ENCODE measurements at regions not wholly inside any gene's neighbourhood (a gene's known extent, or its start where the extent isn't known, plus 50 kb on each side); places are given as distances from the start of the nearest gene placed in this dataset.

DNA sequence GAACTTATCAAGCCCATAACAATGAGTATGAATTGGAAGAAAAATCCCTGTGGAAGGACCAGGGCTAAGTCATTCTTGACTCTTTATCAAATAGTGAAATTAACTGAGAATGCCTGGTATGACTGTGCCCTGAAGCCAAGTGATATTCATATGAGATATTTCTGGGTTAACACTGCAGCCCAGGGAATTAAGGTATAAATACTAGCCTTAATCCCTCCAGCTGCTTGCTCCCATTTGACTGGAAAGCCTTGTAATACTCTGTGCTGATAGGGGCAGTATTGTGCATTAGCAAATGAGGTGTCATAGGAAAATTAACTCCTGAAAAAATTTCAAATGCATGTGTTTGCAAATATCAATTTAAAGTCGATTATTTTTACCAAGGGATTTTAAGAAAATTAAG lies 568.8 kb downstream of the LMO4 start:
- DNase-seq = no peak

GRCh38 chr1:87898431-87898830 lies 569.8 kb downstream of the LMO4 start:
- no peak for DNase-seq

GRCh38 chr1:87899017-87899416 lies 570.3 kb downstream of the LMO4 start:
- no peak for DNase-seq

DNA sequence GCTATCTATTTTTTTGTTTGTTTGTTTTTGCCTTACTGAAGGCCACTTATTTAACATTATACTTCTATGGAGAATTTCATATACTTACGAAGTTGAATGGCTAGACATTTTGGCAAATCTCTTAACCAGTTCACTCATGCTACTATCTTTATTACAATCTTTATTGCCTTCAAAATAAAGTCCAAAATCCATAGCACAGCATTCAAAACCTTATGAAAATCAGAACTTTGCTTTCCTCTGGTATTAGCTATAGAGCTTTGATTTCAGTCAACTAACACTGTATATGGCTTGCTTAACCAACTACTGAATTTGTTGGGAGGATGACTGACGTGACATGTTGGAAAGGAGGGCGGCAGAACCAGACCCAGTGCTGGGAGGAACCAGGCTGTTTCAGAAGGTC lies 571.1 kb downstream of the LMO4 start:
- no peak for DNase-seq

DNA sequence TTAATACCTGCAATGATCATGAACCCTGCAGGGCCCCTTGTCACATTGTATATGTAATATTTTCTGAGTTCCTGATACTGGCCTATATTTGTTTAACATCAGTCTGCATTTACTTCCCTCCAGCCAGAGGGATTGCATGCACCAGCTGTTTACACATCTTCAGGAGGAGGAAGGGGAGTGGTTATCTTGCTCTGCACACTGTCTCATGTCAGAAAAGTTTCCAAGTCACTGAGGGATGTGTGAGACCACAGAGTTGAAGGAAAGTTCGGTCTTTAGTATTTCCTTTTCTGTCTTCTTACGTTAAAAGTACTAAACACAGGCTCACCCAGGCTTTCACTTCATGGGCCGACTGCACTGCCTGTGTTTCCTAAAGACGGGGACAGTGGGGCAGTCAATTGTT lies 574.1 kb downstream of the LMO4 start:
- no peak for DNase-seq

DNA sequence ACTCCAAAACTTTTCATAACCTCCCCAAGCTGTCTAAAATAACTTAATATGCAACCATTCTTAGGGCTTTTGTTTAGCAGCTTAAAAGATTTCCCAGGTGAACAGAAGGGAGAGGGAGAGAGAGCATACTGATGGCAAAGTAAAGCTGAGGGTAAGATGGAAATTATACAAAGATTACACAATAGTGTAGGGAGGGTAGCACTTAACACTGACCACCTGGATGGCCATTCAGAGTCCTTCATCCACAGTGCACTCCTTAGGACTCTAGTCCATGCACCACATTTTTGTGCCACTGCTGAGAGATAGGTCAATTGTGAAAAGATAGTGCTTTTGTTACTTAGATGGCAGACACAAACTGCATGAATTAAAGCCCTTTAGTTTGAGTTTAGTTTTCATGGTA lies 574.6 kb downstream of the LMO4 start:
- no peak for DNase-seq

GRCh38 chr1:87904651-87905050 lies 576.0 kb downstream of the LMO4 start:
- no peak for DNase-seq

DNA sequence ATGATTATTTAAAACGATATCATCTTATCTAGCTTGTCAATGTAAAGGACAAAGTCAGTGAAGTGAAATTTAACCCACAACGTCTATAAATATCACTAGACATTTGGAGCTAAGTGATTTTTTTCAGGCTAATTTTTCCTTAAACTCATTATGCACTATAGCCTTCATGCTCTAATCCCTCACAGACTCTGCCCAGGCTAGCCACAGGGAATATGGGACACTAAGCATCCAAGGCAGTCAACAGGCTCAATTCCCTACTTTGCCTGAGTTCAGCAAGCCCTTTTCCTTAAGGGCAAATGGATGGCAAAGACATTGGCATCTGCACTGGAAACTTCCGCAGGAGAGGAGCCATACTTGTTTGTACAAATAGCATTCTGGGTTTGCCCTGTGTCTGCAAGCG lies 577.0 kb downstream of the LMO4 start:
- no peak for DNase-seq

DNA sequence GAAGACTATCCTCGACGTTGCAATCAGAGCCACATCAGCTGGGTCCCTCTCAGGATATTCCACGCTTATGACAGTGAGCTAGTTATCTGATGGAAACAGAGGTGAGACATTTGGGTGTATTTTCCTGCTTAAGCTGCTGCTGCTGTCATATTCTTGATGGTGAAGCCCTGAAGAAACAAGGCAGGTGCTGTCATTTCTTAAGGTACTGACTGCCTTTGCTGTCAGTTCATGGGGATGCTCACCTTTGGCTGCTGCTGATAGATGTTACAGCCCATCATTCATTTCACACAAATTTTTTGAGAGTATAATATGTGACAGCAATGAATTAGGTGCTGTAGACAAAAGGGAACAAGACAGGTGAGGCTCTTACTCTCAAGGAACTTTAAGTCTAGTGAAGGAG lies 577.4 kb downstream of the LMO4 start:
- DNase-seq = no peak

DNA sequence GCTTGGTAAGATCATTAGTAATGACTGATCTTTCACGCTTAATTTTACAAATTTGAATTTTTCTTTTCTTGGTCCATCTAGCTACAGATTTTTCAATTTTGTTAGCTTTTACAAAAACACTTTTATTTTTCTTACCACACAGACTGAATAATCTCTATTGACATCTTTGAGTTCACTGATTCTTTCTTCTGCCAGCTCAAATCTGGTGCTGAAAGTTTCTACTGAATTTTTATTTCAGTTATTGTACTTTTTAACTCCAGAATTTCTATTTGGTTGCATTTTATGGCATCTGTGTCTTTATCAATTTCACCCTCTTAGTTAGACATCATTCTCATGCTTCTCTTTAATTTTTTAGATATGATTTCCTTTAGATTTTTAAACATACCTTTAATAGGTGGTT lies 584.7 kb downstream of the LMO4 start:
- DNase-seq = no peak

DNA sequence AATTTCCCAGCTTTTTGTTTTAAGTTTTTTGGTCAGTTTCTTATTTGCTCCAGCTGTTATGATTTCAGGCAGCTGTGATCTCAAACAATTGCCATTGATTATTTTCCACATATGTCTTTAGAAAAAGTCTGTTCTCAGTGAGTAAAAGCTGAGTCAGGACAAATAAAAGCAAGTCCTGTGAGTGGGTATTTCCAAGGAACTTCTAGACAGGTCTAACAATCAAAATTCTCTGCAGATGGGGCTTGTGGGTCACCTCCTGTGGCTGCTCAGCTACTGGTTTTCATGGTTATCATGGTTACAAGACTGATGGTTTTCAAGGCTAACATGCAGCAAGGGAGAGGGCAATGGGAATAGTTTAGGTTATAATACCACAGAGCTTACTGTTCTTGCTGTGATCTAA lies 585.7 kb downstream of the LMO4 start:
- DNase-seq = no peak

- no peak for DNase-seq
These were observed 587.1 kb downstream of the LMO4 start for GRCh38 chr1:87915771-87916170.

- DNase-seq = no peak
These were observed 588.3 kb downstream of the LMO4 start for GRCh38 chr1:87916965-87917364.

- no peak for DNase-seq
These were observed 589.7 kb downstream of the LMO4 start for GRCh38 chr1:87918398-87918797.

GRCh38 chr1:87922885-87923284 lies 594.2 kb downstream of the LMO4 start:
- DNase-seq = no peak

DNA sequence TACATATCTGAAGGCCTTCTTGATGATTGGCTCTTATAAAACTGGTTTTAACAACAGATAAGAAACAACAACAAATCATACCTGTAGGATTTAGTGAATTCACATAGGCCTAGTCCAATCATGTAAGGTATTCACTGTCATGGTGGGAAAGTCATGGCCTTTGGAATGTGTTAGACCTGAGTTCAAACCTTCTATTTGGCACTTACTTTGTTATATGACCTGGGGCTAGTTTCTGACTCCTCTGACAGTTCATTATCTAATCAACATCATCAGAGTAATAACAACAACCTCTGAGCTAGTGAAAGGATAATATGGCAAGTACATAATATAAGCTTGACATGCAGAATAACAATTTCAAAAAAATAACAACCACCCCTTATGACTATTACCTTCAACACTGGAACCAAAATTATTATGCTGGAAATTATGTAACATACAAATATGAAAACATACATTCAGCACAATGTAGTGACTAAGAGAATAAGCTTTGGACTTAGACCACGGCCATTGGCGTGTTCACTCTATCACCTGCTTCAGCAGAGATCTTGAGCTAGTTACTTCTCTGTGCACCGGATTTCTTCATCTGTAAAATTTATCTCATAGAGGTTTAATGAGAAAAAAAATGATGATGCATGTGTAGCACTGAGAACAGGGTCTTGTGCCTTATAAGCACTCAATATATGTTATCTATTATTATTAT lies 597.6 kb downstream of the LMO4 start:
- DNase-seq = no peak

DNA sequence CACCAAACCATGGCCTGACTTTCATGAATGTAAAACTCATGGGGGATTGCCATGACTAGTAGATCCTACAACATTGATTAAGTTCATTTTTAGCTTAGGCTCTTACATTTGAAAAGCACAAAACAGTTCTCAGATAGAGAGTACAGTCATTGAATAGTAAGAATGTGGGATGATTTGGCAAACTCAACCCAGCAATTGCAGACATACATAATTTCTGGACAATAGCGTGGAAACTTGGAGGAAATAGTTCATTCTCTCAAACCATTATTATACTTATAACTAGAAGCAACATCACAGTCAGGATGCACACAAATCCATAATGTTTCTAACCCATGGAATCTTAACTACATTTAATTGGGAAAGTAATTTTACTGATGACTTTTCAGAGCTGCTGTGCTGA lies 598.2 kb downstream of the LMO4 start:
- DNase-seq = no peak

GRCh38 chr1:87927391-87928280 lies 599.0 kb downstream of the LMO4 start:
- DNase-seq = no peak

DNA sequence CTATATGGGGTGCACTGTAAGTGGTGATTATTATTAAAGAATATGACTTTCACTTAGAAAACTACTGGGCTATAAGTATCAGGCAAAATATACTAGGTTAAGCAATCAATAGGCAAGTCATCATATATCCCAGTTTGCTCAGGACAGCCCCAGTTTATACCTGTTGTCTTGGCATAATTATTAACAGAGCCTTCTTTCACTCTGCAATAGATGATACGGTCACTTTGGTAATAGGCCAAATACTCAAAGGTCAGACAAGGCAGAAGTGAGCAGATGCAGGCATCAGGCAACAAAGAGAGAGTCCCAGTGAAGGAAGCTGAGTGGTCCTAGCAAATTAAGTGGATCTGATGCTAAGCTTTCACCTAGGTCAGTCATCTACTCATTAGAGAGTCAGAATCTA lies 599.9 kb downstream of the LMO4 start:
- no peak for DNase-seq

- DNase-seq = no peak
These were observed 601.2 kb downstream of the LMO4 start for GRCh38 chr1:87929906-87930305.

DNA sequence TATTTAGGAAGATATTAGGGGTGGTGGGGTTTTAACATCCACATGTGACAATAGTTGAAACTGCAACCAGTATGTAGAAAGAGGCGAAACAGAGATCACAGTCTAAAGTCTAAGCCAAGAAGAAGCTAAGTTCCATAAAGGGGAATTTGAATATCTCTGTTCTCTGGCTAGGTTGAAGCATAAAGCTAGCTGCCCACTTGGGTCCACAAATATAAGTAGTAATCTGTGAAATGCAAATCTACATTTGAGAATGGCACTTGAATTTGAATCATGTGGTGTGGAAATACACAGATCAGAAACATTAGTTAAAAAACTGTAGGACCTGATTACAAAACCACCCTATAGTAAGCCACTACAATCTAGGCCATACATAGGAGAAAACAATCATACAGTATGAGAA lies 602.1 kb downstream of the LMO4 start:
- no peak for DNase-seq

DNA sequence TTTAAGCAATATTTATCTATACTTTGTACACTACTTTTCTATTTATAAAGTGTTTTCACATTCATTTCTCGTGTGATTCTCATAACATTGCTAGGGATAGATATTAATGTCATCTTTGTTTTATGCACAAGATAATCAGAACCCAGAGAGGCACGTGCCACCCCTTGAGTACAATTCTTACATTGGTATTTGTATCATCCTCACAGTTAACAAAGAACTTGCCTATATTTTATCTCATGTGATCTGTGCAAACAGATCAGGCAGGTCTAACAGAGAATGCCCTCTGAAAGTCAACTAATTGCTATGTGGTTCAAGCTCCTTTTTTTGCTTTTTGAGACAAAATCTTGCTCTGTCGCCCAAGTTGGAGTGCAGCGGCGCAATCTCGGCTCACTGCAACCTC lies 604.5 kb downstream of the LMO4 start:
- DNase-seq = no peak

DNA sequence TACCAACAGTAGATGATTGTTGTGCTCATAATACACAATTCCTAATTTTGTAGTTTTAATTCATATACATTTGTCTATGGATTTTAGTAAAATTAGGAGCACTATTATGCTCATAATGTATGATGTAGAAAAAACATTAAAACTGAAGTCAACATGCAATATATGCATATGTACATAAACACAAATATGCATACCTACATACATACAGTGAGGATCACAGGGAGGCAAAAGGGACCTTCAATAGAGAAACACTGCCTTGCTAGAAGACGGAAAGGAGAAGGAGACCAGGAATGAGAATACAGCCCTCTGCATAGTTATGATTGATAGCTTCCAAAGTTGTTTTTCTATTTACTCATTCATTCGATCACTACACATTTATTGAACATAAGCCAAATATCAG lies 606.5 kb downstream of the LMO4 start:
- no peak for DNase-seq

DNA sequence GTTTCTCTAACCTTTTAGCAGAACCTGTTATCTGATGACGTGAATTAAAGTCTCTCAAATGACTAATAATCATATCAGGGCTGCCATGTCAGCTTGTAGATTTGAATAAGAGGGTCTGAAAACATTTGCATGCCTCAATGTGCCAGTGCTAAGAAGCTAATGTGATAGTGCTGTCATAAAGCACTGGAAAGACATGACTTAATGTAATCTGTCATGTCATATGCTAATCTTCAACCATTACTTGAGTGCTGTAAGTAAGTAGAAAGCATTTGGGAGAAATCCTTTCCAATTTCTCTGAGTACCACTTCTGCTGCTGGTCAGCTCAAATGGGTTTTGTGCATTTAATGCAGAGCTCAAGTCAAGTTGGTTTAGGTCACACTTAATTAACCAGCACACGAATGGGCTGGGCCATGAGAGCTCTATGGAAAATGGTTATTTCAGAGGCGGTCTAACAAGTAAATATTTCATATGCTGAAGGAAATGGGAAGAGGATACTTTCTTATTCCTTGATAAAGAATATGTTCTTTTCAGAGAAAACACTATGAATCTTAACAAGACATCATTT lies 609.2 kb downstream of the LMO4 start:
- DNase-seq = no peak

Measured in stimulated activated CD4-positive, alpha-beta T cell treated with anti-CD3 and anti-CD28 coated beads, Interleukin-4, amount 100 ng/mL, for 24 hours (primary cell).